EL (cell line): ENCODE measurements at regions not wholly inside any gene's neighbourhood (a gene's known extent, or its start where the extent isn't known, plus 50 kb on each side); places are given as distances from the start of the nearest gene placed in this dataset.

Experiments used
- DNase-seq: peaks from one replicate; pipeline ENCODE4 v3.0.0-alpha.2; 2016

- DNase-seq: no peak
Measured at GRCh38 chr5:125587631-125588030, 835.6 kb upstream of the GRAMD2B start.

- DNase-seq: no peak
Measured at GRCh38 chr5:125592856-125593255, 830.4 kb upstream of the GRAMD2B start.

GRCh38 chr5:125595095-125595494 is 828.1 kb upstream of the GRAMD2B start:
- DNase-seq: no peak

DNA sequence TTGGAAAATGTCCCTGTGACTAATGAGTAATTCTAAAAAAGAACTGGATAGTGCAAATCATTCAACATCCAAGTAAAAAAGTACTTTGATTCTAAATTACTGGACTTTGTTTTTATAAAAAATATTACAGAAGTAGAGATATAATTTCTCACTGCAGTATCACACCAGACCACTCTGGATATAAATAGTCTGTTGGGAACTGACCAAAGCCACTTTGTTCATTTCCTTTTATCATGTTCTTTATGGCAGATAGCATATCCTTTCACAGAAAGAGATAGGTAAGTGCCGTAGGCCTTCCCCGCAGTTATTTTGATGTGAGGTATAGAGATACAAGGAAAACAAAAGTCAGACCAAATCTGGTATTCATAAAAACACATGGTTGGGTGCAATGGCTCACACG is 827.4 kb upstream of the GRAMD2B start:
- no peak for DNase-seq

DNA sequence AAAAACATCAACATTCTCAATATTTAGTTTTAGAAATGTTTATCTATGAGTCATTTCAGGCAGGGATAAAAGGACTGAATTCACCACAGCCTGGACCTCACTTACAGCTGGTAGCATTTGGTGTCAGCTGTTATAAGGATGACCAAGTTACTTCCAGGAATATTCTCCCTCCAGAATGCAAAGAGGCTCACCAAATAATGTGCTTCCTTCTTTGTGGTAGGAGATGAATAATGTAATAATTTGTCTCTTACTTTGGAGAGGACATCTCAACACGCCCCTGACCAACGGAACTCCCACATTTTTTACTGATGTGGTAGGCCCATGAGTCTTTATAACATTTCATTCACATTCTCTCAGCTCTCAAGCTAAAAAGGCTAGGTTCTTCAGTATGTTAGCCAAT is 825.9 kb upstream of the GRAMD2B start:
- DNase-seq: peak; percentile 62

- no peak for DNase-seq
Measured at GRCh38 chr5:125600559-125600958, 822.6 kb upstream of the GRAMD2B start.

DNA sequence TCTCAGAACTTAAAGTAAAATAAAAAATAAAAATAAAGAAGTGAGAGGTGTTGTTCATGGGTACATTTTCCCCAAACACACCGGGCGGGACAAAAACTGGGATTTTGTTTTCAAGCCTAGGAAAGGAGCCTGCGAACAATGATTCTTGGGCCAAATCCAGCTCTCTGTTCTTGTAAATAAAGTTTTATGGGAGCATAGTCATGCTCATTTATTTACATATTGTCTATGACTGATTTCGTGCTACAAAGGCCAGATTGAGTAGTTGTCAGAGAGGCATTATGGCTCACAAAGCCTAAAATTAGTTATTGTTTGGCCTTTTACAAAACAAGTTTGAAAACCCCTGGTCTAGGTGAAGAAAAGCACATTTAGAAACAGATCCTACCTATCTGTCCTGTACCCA is 821.0 kb upstream of the GRAMD2B start:
- no peak for DNase-seq

DNA sequence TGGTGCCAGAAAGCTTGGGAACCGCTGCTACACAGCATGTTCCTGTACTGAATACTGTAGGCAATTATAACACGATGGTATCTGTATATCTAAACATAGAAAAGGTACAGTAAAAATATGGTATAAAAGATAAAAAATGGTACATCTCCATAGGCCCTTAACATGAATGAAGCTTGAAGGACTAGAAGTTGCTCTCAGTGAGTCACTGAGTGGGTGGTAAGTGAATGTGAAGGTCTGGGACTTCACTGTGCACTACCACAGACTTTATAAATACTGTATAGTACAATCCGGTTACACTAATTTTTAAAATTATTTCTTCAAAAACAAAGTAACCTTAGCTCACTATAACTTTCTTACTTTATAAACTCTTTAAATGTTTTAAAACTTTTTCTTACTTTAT is 819.9 kb upstream of the GRAMD2B start:
- no peak for DNase-seq

GRCh38 chr5:125604104-125604503 is 819.1 kb upstream of the GRAMD2B start:
- DNase-seq: no peak

GRCh38 chr5:125607018-125607417 is 816.2 kb upstream of the GRAMD2B start:
- DNase-seq: peak; percentile 20

GRCh38 chr5:125609011-125609410 is 814.2 kb upstream of the GRAMD2B start:
- no peak for DNase-seq

DNA sequence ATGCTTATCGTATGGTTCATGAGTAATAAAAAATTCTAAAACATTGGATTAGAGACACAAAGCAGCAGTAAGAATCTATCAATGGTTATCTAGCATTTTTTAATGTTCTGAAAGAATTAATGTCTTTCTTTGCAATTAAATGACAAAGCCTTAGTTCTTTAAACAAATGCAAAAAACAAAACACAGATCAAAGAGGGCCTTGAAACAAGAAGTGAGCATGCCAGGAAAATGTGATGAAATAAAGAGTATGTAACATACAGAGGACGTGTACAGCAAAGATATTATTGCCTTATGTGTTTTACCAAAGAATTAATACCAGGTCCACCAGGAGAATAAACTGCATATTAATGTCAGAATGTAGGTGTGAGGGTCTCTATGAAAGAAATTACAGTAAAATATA is 812.3 kb upstream of the GRAMD2B start:
- no peak for DNase-seq

DNA sequence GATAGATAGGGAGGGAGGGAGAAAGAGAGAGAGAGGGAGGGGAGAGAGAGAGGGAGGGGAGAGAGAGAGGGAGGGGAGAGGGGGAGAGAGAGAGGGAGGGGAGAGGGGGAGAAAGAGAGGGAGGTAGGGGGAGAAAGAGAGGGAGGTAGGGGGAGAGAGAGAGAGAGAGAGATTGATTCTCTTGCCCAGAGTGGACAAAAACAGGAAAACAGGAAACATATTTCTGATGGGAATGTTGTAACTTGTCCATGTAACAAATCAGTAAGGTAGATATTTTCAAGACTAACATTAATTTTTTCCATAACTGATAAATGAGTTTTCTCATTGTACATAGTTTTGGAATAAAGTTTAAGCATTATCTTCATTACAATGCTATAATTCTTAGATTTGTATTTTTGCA is 811.7 kb upstream of the GRAMD2B start:
- DNase-seq: no peak

DNA sequence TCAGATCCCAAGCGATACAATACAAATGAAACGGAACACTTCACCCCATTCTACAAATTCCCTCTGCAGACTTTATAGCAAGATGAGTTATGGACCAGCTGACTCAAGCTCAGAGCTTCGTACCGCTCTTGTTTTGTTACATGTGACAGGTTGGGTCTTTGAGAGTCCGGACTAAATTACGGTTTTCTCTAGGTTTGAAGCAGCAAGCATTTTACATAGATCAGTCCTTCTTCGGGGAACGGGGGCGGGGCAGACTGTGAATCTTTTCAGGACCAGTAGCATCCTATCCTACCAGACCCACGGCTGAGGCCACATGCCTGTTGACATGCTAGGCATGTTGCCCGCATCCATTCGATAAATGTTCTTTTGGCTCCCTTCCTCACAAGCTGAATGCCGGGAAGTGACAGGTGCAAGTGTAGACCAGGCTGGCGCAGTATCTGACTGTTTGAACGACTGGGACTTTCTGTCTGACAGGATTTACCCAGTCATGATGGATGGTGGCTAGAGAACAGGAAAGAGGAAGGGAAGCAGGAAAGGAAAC is 811.0 kb upstream of the GRAMD2B start:
- no peak for DNase-seq

- DNase-seq: no peak
Measured at GRCh38 chr5:125612776-125613175, 810.4 kb upstream of the GRAMD2B start.

GRCh38 chr5:125630237-125630636 is 793.0 kb upstream of the GRAMD2B start:
- DNase-seq: no peak

- DNase-seq: no peak
Measured at GRCh38 chr5:125633523-125633922, 789.7 kb upstream of the GRAMD2B start.

GRCh38 chr5:125634216-125634835 is 788.9 kb upstream of the GRAMD2B start:
- no peak for DNase-seq

DNA sequence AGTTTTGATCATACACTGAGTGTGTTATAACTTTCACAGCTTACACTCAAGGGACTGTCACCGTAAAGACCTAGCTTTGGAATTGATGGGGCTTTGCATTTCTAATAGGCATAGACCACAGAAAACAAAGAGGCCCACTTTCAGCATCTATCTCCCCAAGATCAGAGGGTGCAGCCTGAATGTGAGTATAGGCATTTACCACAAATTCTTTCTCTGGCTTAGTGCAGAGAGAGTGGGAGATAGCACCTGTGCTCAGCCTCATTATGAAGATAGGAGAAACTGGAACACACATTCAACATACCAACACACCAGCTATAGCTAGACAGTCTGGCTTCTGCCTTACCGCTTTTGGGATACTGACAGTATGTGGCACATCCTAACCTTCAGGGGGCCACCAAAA is 783.4 kb upstream of the GRAMD2B start:
- DNase-seq: no peak

DNA sequence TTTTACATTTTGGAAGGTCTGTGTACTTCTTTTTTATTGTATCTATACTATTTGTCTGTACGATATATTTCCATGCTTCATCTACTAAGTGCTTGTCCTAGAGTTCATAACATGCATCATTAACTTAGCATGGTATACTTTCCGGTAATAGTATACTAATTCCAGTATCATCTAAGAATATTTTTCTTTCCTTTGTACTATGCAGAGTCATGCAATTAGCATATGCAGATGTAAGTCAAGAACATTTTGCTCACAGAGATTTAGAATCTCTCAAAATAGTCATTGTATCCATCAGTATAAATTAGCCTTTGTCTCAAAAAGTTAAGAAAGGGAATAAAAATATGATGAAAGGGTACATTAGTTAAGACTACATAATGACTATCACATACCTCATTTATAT is 770.4 kb upstream of the GRAMD2B start:
- DNase-seq: no peak

- no peak for DNase-seq
Measured at GRCh38 chr5:125654392-125654791, 768.8 kb upstream of the GRAMD2B start.

DNA sequence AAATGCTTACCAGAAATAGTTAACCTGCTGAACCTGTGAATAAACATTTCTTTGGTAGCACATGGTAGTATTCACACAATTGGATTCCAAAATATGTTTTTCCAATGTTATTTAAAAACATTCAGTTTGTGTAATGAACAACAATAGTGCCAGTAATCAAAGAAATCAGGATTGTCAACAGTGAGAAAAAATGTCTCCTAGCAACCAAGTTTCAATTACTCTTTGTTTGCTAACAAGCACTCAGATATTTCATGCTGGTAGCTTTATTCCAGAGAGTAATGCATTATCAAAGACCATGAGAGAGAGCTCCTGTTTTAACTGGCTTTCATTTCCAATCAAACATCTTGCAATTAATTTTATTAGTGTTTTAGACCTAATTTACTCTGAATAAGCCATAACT is 768.1 kb upstream of the GRAMD2B start:
- no peak for DNase-seq

DNA sequence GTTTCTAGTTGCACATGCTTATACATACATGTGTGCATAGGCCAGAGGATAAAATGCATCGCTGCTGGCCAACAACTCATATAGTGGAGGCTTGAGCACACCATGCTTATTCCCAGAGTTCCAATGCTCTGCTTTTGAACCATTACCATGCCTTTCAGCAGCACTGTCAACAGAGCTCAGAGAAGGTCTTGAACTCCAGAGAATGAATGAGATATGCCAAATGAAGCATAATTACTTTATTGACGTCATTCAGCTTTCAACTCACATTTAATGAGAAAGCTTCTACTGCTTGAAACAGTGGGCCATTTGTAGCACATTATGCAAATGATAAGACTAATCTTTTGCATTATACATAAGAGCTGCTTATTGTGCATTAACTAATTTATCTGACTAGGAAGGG is 765.3 kb upstream of the GRAMD2B start:
- DNase-seq: no peak

GRCh38 chr5:125659316-125660023 is 763.7 kb upstream of the GRAMD2B start:
- DNase-seq: peak; percentile 48
